ENCODE measurements at regions not wholly inside any gene's neighbourhood (a gene's known extent, or its start where the extent isn't known, plus 50 kb on each side); places are given as distances from the start of the nearest gene placed in this dataset.

GRCh38 chr2:125479143-125479636 lies 1176.8 kb upstream of the GYPC start:
- no peak for TF ChIP-seq CTCF (IDR thresholded peaks at IDR 0.05)
- no peak for TF ChIP-seq ZFX (IDR thresholded peaks at IDR 0.05; ENCODE audit: borderline replicate concordance)

GRCh38 chr2:125490308-125490707 lies 1165.7 kb upstream of the GYPC start:
- TF ChIP-seq CTCF (IDR thresholded peaks at IDR 0.05) (no peak), ZFX (IDR thresholded peaks at IDR 0.05; ENCODE audit: borderline replicate concordance) (no peak)
- no peak overlapping the region for H3K27ac ChIP-seq

More at GRCh38 chr2:125479143-125479636, 1176.8 kb upstream of the GYPC start:
- no peak overlapping the region for H3K27ac ChIP-seq

GRCh38 chr2:125491663-125492062 lies 1164.3 kb upstream of the GYPC start:
- no peak overlapping the region for H3K27ac ChIP-seq
- TF ChIP-seq ZFX (IDR thresholded peaks at IDR 0.05; ENCODE audit: borderline replicate concordance) (no peak), CTCF (IDR thresholded peaks at IDR 0.05) (no peak)

- H3K27ac ChIP-seq, result no peak overlapping the region
- TF ChIP-seq ZFX (IDR thresholded peaks at IDR 0.05; ENCODE audit: borderline replicate concordance) (no peak), CTCF (IDR thresholded peaks at IDR 0.05) (no peak)
Measured at GRCh38 chr2:125512313-125512712, 1143.6 kb upstream of the GYPC start.

GRCh38 chr2:125516496-125517109 lies 1139.4 kb upstream of the GYPC start:
- H3K27ac ChIP-seq, result no peak overlapping the region
- TF ChIP-seq ZFX (IDR thresholded peaks at IDR 0.05; ENCODE audit: borderline replicate concordance), result no peak
- TF ChIP-seq CTCF (IDR thresholded peaks at IDR 0.05), result peak; percentile 65

- H3K27ac ChIP-seq, result no peak overlapping the region
- no peak for TF ChIP-seq CTCF (IDR thresholded peaks at IDR 0.05)
- no peak for TF ChIP-seq ZFX (IDR thresholded peaks at IDR 0.05; ENCODE audit: borderline replicate concordance)
Measured at GRCh38 chr2:125526093-125526492, 1129.9 kb upstream of the GYPC start.

GRCh38 chr2:125535089-125535488 lies 1120.9 kb upstream of the GYPC start:
- H3K27ac ChIP-seq, result no peak overlapping the region
- TF ChIP-seq CTCF (IDR thresholded peaks at IDR 0.05) (no peak), ZFX (IDR thresholded peaks at IDR 0.05; ENCODE audit: borderline replicate concordance) (no peak)

Measured in 22Rv1 (cell line).